Vagina (tissue), 2 donors: ENCODE measurements at regions not wholly inside any gene's neighbourhood (a gene's known extent, or its start where the extent isn't known, plus 50 kb on each side); places are given as distances from the start of the nearest gene placed in this dataset.

ENCODE experiments used
- POLR2A ChIP-seq, 2 donors: fragments of 450-650 bp; IDR thresholded peaks; one replicate each; pipeline ENCODE4 v1.6.1; 2017; ENCODE audit warnings: antibody characterized with exemption in 2 of 2, mild to moderate bottlenecking in 2 of 2, moderate library complexity in 2 of 2
- POLR2AphosphoS5 ChIP-seq, 2 donors: sonication (generic); formaldehyde crosslinking; IDR thresholded peaks; one replicate each; pipeline ENCODE4 v1.9.0; 2017; ENCODE audit warnings: antibody characterized with exemption in 2 of 2, mild to moderate bottlenecking in 2 of 2, low read depth in 1 of 2; ENCODE audit not compliant: insufficient read depth in 1 of 2
- TF ChIP-seq, protein P1 (sequence below), 3 experiments: fragments of 450-650 bp in 2 of 3; fragments of 200-600 bp in 1 of 3; sonication (generic) in 1 of 3; IDR thresholded peaks; one replicate each; pipeline ENCODE4 v1.5.1; 2017 to 2019; ENCODE audit warnings: antibody characterized with exemption in 3 of 3, mild to moderate bottlenecking in 2 of 3, moderate library complexity in 2 of 3

DNA sequence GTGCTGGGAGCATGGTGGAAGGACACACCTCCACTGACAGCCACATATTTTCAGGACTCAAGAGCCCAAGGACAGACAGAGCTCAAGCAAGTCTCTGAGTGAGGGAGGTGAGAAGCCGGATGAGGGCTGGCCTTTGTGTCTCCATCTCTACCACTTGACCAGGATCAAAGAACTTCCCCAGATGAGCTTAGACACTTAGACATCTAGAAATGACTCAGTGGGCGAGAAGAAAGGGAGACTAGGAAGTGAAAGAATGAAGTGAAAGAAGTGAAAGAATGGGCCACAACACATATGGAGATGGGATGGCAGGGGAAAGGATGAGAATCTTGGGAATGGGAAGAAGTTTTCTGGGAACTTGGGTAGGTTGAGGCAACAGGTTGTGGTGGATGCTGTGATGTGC, 274.9 kb upstream of the CCL2 start:
- TF ChIP-seq, protein P1, sequence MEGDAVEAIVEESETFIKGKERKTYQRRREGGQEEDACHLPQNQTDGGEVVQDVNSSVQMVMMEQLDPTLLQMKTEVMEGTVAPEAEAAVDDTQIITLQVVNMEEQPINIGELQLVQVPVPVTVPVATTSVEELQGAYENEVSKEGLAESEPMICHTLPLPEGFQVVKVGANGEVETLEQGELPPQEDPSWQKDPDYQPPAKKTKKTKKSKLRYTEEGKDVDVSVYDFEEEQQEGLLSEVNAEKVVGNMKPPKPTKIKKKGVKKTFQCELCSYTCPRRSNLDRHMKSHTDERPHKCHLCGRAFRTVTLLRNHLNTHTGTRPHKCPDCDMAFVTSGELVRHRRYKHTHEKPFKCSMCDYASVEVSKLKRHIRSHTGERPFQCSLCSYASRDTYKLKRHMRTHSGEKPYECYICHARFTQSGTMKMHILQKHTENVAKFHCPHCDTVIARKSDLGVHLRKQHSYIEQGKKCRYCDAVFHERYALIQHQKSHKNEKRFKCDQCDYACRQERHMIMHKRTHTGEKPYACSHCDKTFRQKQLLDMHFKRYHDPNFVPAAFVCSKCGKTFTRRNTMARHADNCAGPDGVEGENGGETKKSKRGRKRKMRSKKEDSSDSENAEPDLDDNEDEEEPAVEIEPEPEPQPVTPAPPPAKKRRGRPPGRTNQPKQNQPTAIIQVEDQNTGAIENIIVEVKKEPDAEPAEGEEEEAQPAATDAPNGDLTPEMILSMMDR (IDR thresholded peaks at IDR 0.05): no peak
- TF ChIP-seq POLR2AphosphoS5 (IDR thresholded peaks at IDR 0.05; ENCODE audit: insufficient read depth in 1 of 2, low read depth in 1 of 2): no peak
- TF ChIP-seq POLR2A (IDR thresholded peaks at IDR 0.05): no peak
